HepG2 (cell line): ENCODE measurements at regions not wholly inside any gene's neighbourhood (a gene's known extent, or its start where the extent isn't known, plus 50 kb on each side); places are given as distances from the start of the nearest gene placed in this dataset.
A peak's percentile ranks its signal among the peaks of the same experiment; 100 is the strongest.

Experiments used
- ATAC-seq: fragments of 200-7000 bp; cut with Tn5 transposase; 3 replicates; pipeline ENCODE4 v1.9.1; 2020; ENCODE audit warnings: mild to moderate bottlenecking, moderate library complexity
- BruUV-seq: library from RNA; stranded (reverse); fragments of 400-500 nt; replicated peaks from 2 replicates; lab custom pipeline; 2021; lab: Mats Ljungman, UMichigan
- CTCF ChIA-PET: fragments of 300-600 bp; formaldehyde crosslinking; extraction: SDS; loops from one replicate; lab custom pipeline; 2021; ENCODE audit warnings: low total read pairs, inconsistent platforms, low intra/inter-chr PET ratio; lab: Yijun Ruan, JAX
- POLR2A ChIA-PET: fragments of 350-600 bp; sonication (Branson Sonifier 250); formaldehyde crosslinking; loops from one replicate; lab custom pipeline; 2020; ENCODE audit warnings: antibody characterized with exemption, inconsistent platforms; lab: Yijun Ruan, JAX
- DNase-seq: peaks from one replicate; pipeline ENCODE4 v3.0.0-alpha.2; 2015; ENCODE audit warnings: low spot score
- FAIRE-seq: peaks from 3 replicates; lab custom pipeline; 2011; peaks lifted over from hg19 to GRCh38; lab: Jason Lieb, UNC
- H2AFZ ChIP-seq: one replicate; pipeline ENCODE4 v1.6.1; 2011; ENCODE audit warnings: low read length, inconsistent platforms
- H3K27ac ChIP-seq: fragments of 300-600 bp; 3 replicates; pipeline ENCODE4 v1.8.0; 2011; ENCODE audit warnings: mixed run types, mild to moderate bottlenecking, mixed read lengths, low read length, inconsistent platforms; ENCODE audit not compliant: insufficient read depth; ENCODE audit errors: extremely low read length
- H3K27me3 ChIP-seq, 2 experiments: fragments of 200-600 bp in 1 of 2; 2 replicates in 1 of 2; 3 replicates in 1 of 2; pipeline versions ENCODE4 v1.6.0 to v1.8.0; 2011; ENCODE audit warnings: low read length in 2 of 2, mild to moderate bottlenecking in 2 of 2, moderate library complexity in 2 of 2, inconsistent platforms in 1 of 2; ENCODE audit not compliant: insufficient read depth in 2 of 2, control insufficient read depth in 1 of 2
- H3K36me3 ChIP-seq, 2 experiments: fragments of 200-600 bp in 1 of 2; replicated peaks in 1 of 2; 2 replicates in 1 of 2; 3 replicates in 1 of 2; pipeline versions ENCODE4 v1.5.1 to v1.8.0; 2011; ENCODE audit warnings: low read length in 2 of 2, inconsistent platforms in 1 of 2; ENCODE audit not compliant: insufficient read depth in 2 of 2, control insufficient read depth in 1 of 2
- H3K4me1 ChIP-seq: 2 replicates; pipeline ENCODE4 v1.5.1; 2012; ENCODE audit warnings: low read length, inconsistent platforms; ENCODE audit not compliant: insufficient read depth
- H3K4me2 ChIP-seq: 2 replicates; pipeline ENCODE4 v1.6.0; 2011; ENCODE audit warnings: low read depth, low read length, inconsistent platforms
- H3K4me3 ChIP-seq, 3 experiments: fragments of 200-600 bp in 1 of 3; sonication (generic), shearing (Covaris generic) in 1 of 3; replicated peaks in 1 of 3; 2 replicates each; pipeline ENCODE4 v1.5.1; 2011 to 2016; ENCODE audit warnings: low read length in 3 of 3, inconsistent platforms in 2 of 3, low read depth in 2 of 3, mild to moderate bottlenecking in 2 of 3, control low read depth in 1 of 3, mixed read lengths in 1 of 3; ENCODE audit not compliant: insufficient read depth in 1 of 3
- H3K79me2 ChIP-seq: one replicate; pipeline ENCODE4 v1.6.1; 2011; ENCODE audit warnings: low read length, inconsistent platforms; ENCODE audit not compliant: insufficient read depth
- H3K9ac ChIP-seq: 2 replicates; pipeline ENCODE4 v1.6.0; 2011; ENCODE audit warnings: mild to moderate bottlenecking, low read depth, low read length, inconsistent platforms; ENCODE audit not compliant: insufficient read depth
- H3K9me3 ChIP-seq: 2 replicates; pipeline ENCODE4 v1.5.1; 2012; ENCODE audit warnings: mild to moderate bottlenecking, low read length
- H4K20me1 ChIP-seq: 2 replicates; pipeline ENCODE4 v1.6.0; 2011; ENCODE audit warnings: inconsistent platforms, mild to moderate bottlenecking, low read length, moderate library complexity; ENCODE audit not compliant: insufficient read depth
- ARID5B ChIP-seq: IDR thresholded peaks from 2 replicates; pipeline ENCODE4 v1.4.0; 2020; ENCODE audit warnings: mild to moderate bottlenecking, missing genetic modification reagents
- ATF6 ChIP-seq: sonication (generic); formaldehyde crosslinking; conservative IDR thresholded peaks from 2 replicates; pipeline ENCODE4 v1.4.0; 2020; ENCODE audit warnings: missing genetic modification reagents
- FOXC1 ChIP-seq: sonication (generic); formaldehyde crosslinking; IDR thresholded peaks from 2 replicates; pipeline ENCODE4 v1.8.0; 2022; ENCODE audit warnings: mild to moderate bottlenecking, missing genetic modification reagents, borderline replicate concordance
- HOXD1 ChIP-seq: sonication (generic); formaldehyde crosslinking; IDR thresholded peaks from 2 replicates; pipeline ENCODE4 v1.5.0; 2020; ENCODE audit warnings: missing genetic modification reagents
- NAIF1 ChIP-seq: sonication (generic); formaldehyde crosslinking; IDR thresholded peaks from 2 replicates; pipeline ENCODE4 v1.5.0; 2020; ENCODE audit warnings: mild to moderate bottlenecking, missing genetic modification reagents, borderline replicate concordance
- PAXIP1 ChIP-seq: sonication (generic); formaldehyde crosslinking; conservative IDR thresholded peaks from 2 replicates; pipeline ENCODE4 v1.4.0; 2020; ENCODE audit warnings: mild to moderate bottlenecking, missing genetic modification reagents, moderate library complexity
- ZNF354B ChIP-seq: sonication (generic); formaldehyde crosslinking; IDR thresholded peaks from 2 replicates; pipeline ENCODE4 v1.8.0; 2022; ENCODE audit warnings: mild to moderate bottlenecking, missing genetic modification reagents
- ZNF432 ChIP-seq: sonication (generic); formaldehyde crosslinking; IDR thresholded peaks from 2 replicates; pipeline ENCODE4 v1.5.0; 2020; ENCODE audit warnings: missing genetic modification reagents, mild to moderate bottlenecking, borderline replicate concordance
- ZNF619 ChIP-seq: sonication (generic); formaldehyde crosslinking; IDR thresholded peaks from 2 replicates; pipeline ENCODE4 v1.4.0; 2020; ENCODE audit warnings: mild to moderate bottlenecking, missing genetic modification reagents
- WGBS: methylation state at CpG from one replicate; pipeline ENCODE4 v1.1.6; 2017; ENCODE audit warnings: low lambda C conversion rate; 5-methylcytosine and 5-hydroxymethylcytosine counted together
- in situ Hi-C: cut with HindIII; loops from 2 replicates; pipeline ENCODE4 v1.10.0; 2017; ENCODE audit warnings: low pct_unique_long_range_greater_than_20kb; ENCODE audit not compliant: extremely low pct_ligation_motif_present
- intact Hi-C: fragments of 100-400 bp; cut with micrococcal nuclease; formaldehyde crosslinking; loops from one replicate; pipeline ENCODE4 v1.10.0; 2022; ENCODE audit not compliant: unreplicated experiment

- TF ChIP-seq PAXIP1 (CRISPR knock-in tag), result no peak
- TF ChIP-seq FOXC1 (CRISPR knock-in tag), result no peak
- TF ChIP-seq ARID5B (CRISPR knock-in tag), result 0 out of 2 replicates have a peak, but pooled peaks have one; percentile 35
Measured at GRCh38 chr5:78726571-78726970, 78.0 kb upstream of the LHFPL2 start (continued).

GRCh38 chr5:78726003-78726402 lies 77.4 kb upstream of the LHFPL2 start:
- FAIRE-seq, result no peak
- Histone ChIP-seq H3K36me3 (no peaks in the 10 kb centered on the region), H2AFZ (no peak overlapping the region), H3K79me2 (no peaks in the 10 kb centered on the region), H3K27me3 (no peaks in the 10 kb centered on the region), H3K4me2 (no peak overlapping the region), H3K9ac (no peak overlapping the region), H3K4me1 (peaks cover 54% of the 10 kb centered on the region), H4K20me1 (no peaks in the 10 kb centered on the region), H3K27ac (no peak overlapping the region), H3K4me3 (no peak overlapping the region), H3K9me3 (no peaks in the 10 kb centered on the region)
- no TSS peak for BruUV-seq
- intact Hi-C loops (loop anchor here (2.0 to 10.0 kb wide), 3 partner anchors 33 to 81 kb away; partner anchors contain the start of gene LHFPL2), in situ Hi-C loops (no loop called here)
- ATAC-seq, result no peak
- 100% methylated on average over 3 of the region's 3 CpGs for WGBS
- CTCF ChIA-PET, result no interaction called here
- no peak for TF ChIP-seq HOXD1 (CRISPR knock-in tag)
- TF ChIP-seq ZNF432, result no peak
- TF ChIP-seq NAIF1 (CRISPR knock-in tag), result no peak
- TF ChIP-seq ZNF619 (CRISPR knock-in tag), result no peak
- TF ChIP-seq ATF6, result no peak
- TF ChIP-seq ZNF354B (CRISPR knock-in tag), result no peak
- POLR2A ChIA-PET, result no interaction called here
- DNase-seq, result no peak
